ENCODE measurements at regions not wholly inside any gene's neighbourhood (a gene's known extent, or its start where the extent isn't known, plus 50 kb on each side); places are given as distances from the start of the nearest gene placed in this dataset.

DNA sequence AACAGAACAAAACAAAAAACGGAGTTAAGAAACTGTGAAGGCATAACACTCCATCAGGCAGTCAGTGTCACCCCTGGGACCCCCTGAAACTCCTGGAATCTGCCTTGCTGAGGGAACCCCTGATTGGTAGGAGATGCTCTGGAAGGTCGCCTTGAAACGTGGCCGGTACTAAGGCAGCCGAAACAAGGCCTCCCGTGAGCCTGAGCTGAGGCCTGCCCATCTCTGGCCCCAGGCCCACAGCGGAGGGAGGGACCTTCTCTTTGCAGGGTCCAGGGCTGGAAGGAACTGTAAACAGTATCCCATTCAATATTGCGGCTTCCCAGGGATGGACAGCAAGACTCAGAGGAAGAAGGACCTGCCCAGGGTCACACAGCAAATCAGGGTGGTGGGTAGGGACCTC, 155.7 kb downstream of the INHBB start:
- TF ChIP-seq, protein P1, sequence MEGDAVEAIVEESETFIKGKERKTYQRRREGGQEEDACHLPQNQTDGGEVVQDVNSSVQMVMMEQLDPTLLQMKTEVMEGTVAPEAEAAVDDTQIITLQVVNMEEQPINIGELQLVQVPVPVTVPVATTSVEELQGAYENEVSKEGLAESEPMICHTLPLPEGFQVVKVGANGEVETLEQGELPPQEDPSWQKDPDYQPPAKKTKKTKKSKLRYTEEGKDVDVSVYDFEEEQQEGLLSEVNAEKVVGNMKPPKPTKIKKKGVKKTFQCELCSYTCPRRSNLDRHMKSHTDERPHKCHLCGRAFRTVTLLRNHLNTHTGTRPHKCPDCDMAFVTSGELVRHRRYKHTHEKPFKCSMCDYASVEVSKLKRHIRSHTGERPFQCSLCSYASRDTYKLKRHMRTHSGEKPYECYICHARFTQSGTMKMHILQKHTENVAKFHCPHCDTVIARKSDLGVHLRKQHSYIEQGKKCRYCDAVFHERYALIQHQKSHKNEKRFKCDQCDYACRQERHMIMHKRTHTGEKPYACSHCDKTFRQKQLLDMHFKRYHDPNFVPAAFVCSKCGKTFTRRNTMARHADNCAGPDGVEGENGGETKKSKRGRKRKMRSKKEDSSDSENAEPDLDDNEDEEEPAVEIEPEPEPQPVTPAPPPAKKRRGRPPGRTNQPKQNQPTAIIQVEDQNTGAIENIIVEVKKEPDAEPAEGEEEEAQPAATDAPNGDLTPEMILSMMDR (IDR thresholded peaks at IDR 0.05), result no peak
- TF ChIP-seq EZH2 (IDR thresholded peaks at IDR 0.05), result no peak
- no peak for TF ChIP-seq EZH2phosphoT487 (IDR thresholded peaks at IDR 0.05)
- H3K9ac ChIP-seq, result no peak overlapping the region

DNA sequence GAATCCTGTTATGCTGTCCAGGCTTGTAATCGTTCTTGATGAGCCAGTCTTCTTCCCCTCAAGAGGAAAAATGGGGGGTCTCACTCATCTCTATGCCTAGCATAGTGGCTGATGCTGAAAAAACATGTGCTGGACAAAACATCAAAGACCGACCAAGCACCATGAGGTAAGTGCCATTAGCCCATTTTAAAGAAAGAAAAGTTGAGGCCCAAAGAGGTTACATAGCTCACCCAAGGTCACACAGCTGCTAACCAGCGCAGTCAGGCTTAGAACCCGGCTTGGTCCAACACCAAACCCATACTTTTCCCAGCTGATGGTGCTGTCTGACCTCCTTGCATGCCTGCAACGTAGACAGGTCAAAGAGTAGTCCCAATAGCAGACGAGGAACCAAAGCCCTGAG, 156.4 kb downstream of the INHBB start:
- peaks cover 16% of the 10 kb centered on the region for H3K27me3 Mint-ChIP-seq (ENCODE audit: insufficient read depth, low read depth)
- Histone ChIP-seq H3K4me2 (no peak overlapping the region), H4K20me1 (ENCODE audit: low read depth) (no peaks in the 10 kb centered on the region), H2AFZ (replicated peaks) (no peak overlapping the region), H3F3A (ENCODE audit: low read depth) (no peaks in the 10 kb centered on the region), H3K27ac (no peak overlapping the region), H3K36me3 (no peaks in the 10 kb centered on the region), H3K79me2 (ENCODE audit: low read depth) (no peaks in the 10 kb centered on the region), H3K9me3 (ENCODE audit: low read depth) (no peaks in the 10 kb centered on the region), H3K4me3 (no peak overlapping the region), H3K27me3 (peaks cover 59% of the 10 kb centered on the region), H3K9ac (no peak overlapping the region), H3K4me1 (no peaks in the 10 kb centered on the region)
- H3K36me3 Mint-ChIP-seq, result no peaks in the 10 kb centered on the region
- no peak overlapping the region for H3K27ac Mint-ChIP-seq
- peaks cover 24% of the 10 kb centered on the region for H3K4me1 Mint-ChIP-seq
- H3K4me3 Mint-ChIP-seq, result no peak overlapping the region
- DNase-seq (ENCODE audit: low spot score), result no peak
- H3K9me3 Mint-ChIP-seq, result peaks cover 2% of the 10 kb centered on the region
- TF ChIP-seq, protein P1 (IDR thresholded peaks at IDR 0.05), result no peak
- TF ChIP-seq EZH2 (IDR thresholded peaks at IDR 0.05) (no peak), EZH2phosphoT487 (IDR thresholded peaks at IDR 0.05) (no peak)

More for the DNA sequence above, 155.7 kb downstream of the INHBB start:
- H3K79me2 ChIP-seq (ENCODE audit: low read depth), result no peaks in the 10 kb centered on the region
- Mint-ChIP-seq H3K36me3 (no peaks in the 10 kb centered on the region), H3K27me3 (ENCODE audit: insufficient read depth, low read depth) (peaks cover 15% of the 10 kb centered on the region), H3K4me3 (no peak overlapping the region), H3K27ac (no peak overlapping the region), H3K4me1 (peaks cover 22% of the 10 kb centered on the region), H3K9me3 (peaks cover 2% of the 10 kb centered on the region)
- H2AFZ ChIP-seq (replicated peaks), result no peak overlapping the region
- no peak overlapping the region for H3K4me3 ChIP-seq
- DNase-seq (ENCODE audit: low spot score), result no peak
- no peaks in the 10 kb centered on the region for H3F3A ChIP-seq (ENCODE audit: low read depth)
- no peaks in the 10 kb centered on the region for H3K4me1 ChIP-seq
- H3K36me3 ChIP-seq, result no peaks in the 10 kb centered on the region
- no peak overlapping the region for H3K27ac ChIP-seq
- no peaks in the 10 kb centered on the region for H3K9me3 ChIP-seq (ENCODE audit: low read depth)
- H4K20me1 ChIP-seq (ENCODE audit: low read depth), result no peaks in the 10 kb centered on the region
- peaks cover 58% of the 10 kb centered on the region for H3K27me3 ChIP-seq
- no peak overlapping the region for H3K4me2 ChIP-seq

DNA sequence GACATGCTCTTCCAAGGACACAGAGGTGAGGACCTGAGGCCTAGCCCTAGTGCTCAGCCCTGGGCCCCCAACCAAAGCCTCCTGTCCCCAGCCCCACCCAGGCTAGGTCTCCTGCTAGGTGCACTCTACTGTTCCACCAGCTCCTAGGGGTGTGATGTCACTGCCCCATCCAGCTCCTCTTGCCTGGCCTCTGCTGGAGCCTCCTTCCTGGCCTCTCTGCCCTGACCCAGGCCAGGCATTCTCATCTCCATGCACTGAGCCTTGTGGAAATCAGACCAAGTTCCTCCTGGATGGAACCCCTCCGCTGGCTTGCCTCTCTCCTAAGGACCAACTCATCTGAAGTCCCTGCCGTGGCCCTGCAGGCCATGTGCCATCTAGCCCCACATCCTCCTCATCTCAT, 156.8 kb downstream of the INHBB start:
- H3K4me2 ChIP-seq, result no peak overlapping the region
- peaks cover 59% of the 10 kb centered on the region for H3K27me3 ChIP-seq
- H3K36me3 ChIP-seq, result no peaks in the 10 kb centered on the region
- H3K4me1 ChIP-seq, result no peaks in the 10 kb centered on the region
- Mint-ChIP-seq H3K27ac (peak overlapping the region; percentile 74), H3K9me3 (peaks cover 2% of the 10 kb centered on the region), H3K36me3 (no peaks in the 10 kb centered on the region), H3K27me3 (ENCODE audit: insufficient read depth, low read depth) (peaks cover 16% of the 10 kb centered on the region), H3K4me1 (peaks cover 23% of the 10 kb centered on the region), H3K4me3 (peak overlapping the region; percentile 17)
- H2AFZ ChIP-seq (replicated peaks), result no peak overlapping the region
- H3K4me3 ChIP-seq, result no peak overlapping the region
- no peaks in the 10 kb centered on the region for H3K9me3 ChIP-seq (ENCODE audit: low read depth)
- TF ChIP-seq, protein P1 (IDR thresholded peaks at IDR 0.05), result no peak
- TF ChIP-seq EZH2phosphoT487 (IDR thresholded peaks at IDR 0.05) (no peak), EZH2 (IDR thresholded peaks at IDR 0.05) (no peak)
- no peaks in the 10 kb centered on the region for H3K79me2 ChIP-seq (ENCODE audit: low read depth)
- no peaks in the 10 kb centered on the region for H3F3A ChIP-seq (ENCODE audit: low read depth)
- H3K9ac ChIP-seq, result no peak overlapping the region
- no peaks in the 10 kb centered on the region for H4K20me1 ChIP-seq (ENCODE audit: low read depth)
- no peak for DNase-seq (ENCODE audit: low spot score)
- H3K27ac ChIP-seq, result no peak overlapping the region
